GM06990 (cell line): ENCODE measurements at regions not wholly inside any gene's neighbourhood (a gene's known extent, or its start where the extent isn't known, plus 50 kb on each side); places are given as distances from the start of the nearest gene placed in this dataset.

Experiments used
- DNase-seq: peaks from one replicate; pipeline ENCODE4 v3.0.0-alpha.2; 2011; ENCODE audit not compliant: insufficient read length; ENCODE audit errors: extremely low read depth
- H3K27me3 ChIP-seq: replicated peaks from 2 replicates; pipeline ENCODE4 v1.6.0; 2011; ENCODE audit warnings: low read length; ENCODE audit not compliant: control insufficient read depth, insufficient read depth
- H3K36me3 ChIP-seq: 2 replicates; pipeline ENCODE4 v1.5.1; 2011; ENCODE audit warnings: low read length; ENCODE audit not compliant: control insufficient read depth, insufficient read depth
- H3K4me3 ChIP-seq: replicated peaks from 2 replicates; pipeline ENCODE4 v1.5.1; 2011; ENCODE audit warnings: low read depth, mild to moderate bottlenecking, control low read depth, low read length
- TF ChIP-seq, protein P1 (sequence below): IDR thresholded peaks from 2 replicates; pipeline ENCODE4 v1.5.1; 2011; ENCODE audit warnings: low read length, control low read depth, mild to moderate bottlenecking, inconsistent platforms; ENCODE audit not compliant: insufficient read depth, poor library complexity, severe bottlenecking

DNA sequence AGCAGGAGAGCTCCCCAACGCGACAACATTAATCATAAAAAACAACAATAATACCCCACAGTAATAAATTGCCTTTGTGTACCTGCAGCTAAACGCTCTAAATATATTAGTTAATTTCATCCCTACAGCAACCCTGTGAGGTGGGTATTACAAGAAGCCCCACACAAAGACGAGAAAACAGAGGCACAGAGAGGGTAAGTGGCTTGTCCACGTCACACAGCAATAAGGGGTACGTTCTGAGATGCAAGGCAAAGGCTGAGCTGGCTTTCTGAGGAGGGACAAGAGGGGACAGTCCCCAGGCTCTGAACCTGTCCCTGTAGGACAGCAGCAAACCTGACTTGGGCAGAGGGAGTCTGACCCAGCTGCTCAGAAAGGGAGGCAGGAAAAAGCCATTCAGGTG lies 78.2 kb downstream of the NCOR2 start:
- H3K27me3 ChIP-seq: no peaks in the 10 kb centered on the region
- no peak overlapping the region for H3K4me3 ChIP-seq
- H3K36me3 ChIP-seq: peaks cover 32% of the 10 kb centered on the region
- TF ChIP-seq, protein P1, sequence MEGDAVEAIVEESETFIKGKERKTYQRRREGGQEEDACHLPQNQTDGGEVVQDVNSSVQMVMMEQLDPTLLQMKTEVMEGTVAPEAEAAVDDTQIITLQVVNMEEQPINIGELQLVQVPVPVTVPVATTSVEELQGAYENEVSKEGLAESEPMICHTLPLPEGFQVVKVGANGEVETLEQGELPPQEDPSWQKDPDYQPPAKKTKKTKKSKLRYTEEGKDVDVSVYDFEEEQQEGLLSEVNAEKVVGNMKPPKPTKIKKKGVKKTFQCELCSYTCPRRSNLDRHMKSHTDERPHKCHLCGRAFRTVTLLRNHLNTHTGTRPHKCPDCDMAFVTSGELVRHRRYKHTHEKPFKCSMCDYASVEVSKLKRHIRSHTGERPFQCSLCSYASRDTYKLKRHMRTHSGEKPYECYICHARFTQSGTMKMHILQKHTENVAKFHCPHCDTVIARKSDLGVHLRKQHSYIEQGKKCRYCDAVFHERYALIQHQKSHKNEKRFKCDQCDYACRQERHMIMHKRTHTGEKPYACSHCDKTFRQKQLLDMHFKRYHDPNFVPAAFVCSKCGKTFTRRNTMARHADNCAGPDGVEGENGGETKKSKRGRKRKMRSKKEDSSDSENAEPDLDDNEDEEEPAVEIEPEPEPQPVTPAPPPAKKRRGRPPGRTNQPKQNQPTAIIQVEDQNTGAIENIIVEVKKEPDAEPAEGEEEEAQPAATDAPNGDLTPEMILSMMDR: no peak
- no peak for DNase-seq

DNA sequence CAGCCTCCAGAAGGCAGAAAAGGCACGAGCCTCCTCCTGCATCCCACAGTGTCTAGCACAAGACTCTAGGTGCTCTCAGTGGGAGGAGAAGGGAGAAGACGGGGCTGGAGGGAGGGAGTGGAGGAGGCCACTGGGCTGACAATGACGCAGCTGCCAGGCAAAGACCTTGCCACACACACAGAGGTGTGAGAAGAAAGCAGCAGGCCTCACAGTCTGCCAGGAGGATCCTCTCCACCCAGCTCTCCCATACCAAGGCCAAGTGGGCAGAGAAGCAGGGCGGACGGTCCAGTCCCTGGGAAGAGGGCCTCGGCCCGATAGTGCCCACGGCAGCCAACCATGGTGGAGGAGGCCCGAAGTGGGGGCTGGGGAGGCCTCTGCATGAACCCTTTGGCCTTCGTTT lies 78.9 kb downstream of the NCOR2 start:
- Histone ChIP-seq H3K4me3 (no peak overlapping the region), H3K36me3 (peaks cover 35% of the 10 kb centered on the region), H3K27me3 (no peaks in the 10 kb centered on the region)
- no peak for DNase-seq
- TF ChIP-seq, protein P1: no peak

DNA sequence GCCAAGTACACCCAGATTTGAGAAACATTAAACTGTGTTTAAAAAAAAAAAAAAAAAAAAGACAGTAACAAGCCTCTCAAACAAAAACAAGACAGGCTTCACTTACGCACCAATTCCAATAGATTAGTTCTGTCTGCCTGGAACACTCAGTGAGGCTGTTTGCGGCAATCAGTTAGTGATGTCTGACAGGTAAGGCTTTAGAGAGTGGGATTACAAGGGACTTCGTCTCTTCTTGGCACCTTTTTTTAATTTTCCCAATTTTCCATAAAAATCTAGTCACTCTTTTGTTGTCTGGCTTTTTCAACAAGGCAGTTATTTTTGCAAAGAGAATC lies 79.6 kb downstream of the NCOR2 start:
- Histone ChIP-seq H3K36me3 (peaks cover 32% of the 10 kb centered on the region), H3K27me3 (no peaks in the 10 kb centered on the region), H3K4me3 (no peak overlapping the region)
- TF ChIP-seq, protein P1: no peak
- no peak for DNase-seq

DNA sequence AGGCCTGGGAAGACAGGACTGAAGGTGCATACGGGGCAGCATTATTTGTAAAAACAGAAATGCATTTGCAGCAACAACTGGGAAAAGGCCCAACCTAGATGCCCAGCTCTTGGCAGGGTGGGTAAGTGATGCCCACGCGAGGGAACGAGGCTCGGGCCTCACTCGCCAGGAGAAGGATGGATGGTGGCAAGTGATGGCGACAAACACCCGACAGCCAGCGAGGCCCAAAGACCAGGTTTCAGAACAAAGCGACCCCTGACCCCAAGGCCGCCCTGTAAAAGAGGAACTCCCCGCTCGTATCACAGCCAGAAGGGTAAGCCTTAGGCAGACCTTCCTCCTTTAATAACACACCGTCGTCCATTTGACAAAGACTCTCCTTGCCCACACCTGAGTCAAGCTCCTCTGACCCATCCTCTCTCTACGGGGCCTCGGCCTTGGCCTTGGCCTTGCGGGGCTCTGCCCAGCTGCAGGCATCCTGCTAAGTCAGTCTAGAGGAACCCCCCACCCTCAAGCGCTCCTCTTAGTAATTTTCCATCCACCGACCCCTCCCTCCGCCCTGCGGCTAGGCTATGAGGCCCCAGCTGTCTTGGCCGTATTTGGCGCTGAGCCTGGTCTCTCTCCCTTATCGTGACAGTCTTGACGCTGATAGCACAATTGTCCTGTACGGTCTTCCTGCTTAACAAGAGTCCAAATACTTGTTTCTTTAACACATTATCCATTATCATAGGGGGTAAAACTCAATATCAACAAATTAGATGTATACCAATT lies 80.2 kb downstream of the NCOR2 start:
- Histone ChIP-seq H3K4me3 (no peak overlapping the region), H3K27me3 (no peaks in the 10 kb centered on the region), H3K36me3 (peaks cover 31% of the 10 kb centered on the region)
- TF ChIP-seq, protein P1: no peak
- no peak for DNase-seq

DNA sequence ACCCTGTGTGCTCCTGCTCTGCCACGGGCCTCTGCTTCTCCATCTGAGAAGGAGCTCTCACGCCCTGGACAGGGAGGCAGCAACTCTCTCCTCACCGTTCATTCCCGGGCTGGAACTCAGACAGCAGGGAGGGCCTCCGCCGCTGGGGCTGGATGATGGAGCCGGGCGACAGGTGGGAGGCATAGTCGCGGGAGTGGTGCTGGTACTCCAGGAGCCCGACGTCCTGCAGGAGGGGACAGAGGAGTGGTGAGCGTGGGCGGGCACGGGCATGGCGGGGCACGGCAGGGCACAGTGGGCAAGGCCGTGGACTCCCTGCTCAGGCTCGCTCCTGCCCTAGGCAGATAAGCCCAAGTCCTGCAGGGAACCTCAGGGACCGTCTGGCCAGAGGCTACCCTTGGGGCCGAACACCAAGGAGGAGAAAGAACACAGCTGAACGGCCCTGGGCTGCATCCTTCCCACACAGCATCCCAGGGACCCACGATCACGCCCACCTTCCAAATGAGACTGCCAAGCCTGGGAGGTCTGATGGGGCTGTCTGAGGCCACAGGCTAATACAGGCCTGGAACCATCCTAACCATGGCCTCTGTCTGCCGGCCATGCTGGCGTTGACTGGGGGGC lies 81.0 kb downstream of the NCOR2 start:
- no peak for DNase-seq
- no peaks in the 10 kb centered on the region for H3K27me3 ChIP-seq
- H3K36me3 ChIP-seq: peaks cover 26% of the 10 kb centered on the region
- TF ChIP-seq, protein P1: no peak
- H3K4me3 ChIP-seq: no peak overlapping the region
